ENCODE measurements at regions not wholly inside any gene's neighbourhood (a gene's known extent, or its start where the extent isn't known, plus 50 kb on each side); places are given as distances from the start of the nearest gene placed in this dataset.

DNA sequence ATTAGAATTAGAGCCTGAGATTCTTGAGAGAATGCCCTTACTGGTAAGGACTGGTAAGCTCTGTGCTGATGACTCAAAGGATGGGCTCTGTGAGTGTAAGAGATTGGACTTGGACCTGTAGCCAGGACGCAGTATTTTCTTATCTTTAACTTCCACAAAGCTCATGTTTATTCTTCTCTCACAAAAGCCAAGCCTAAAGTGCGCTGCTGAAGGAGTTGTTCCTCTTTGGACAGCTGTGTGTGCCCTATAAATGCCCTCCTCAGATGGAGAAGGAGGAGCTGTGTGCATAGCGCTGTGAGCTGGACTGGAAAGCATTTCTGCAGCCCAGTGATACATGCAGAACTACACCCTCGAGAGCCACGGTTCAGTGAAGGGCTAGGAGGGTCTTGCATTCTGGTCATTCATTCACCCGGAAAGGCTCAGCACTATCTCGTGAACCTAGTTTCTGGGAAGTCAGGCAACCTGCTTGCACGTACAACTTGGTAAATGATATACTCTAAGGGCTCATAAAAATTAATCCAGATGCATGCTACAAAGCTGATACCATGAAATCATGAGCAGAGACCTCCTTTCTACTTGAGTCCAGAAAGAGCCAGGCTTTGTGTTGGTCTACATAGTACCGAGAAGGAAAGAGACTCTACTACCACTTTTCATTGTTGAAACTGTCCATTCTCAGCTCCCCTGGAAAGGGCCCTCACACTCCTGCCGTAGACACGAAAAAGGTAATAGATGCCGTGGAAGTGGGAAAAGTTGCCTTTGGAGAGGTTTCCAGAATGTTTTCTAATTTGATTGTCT is 103.0 kb upstream of the TBL1XR1 start:
- Histone ChIP-seq H4K12ac (ENCODE audit: low read depth, low read length) (no peak overlapping the region), H2BK12ac (ENCODE audit: low read length) (no peak overlapping the region), H3K4ac (ENCODE audit: low read depth, low read length) (no peak overlapping the region), H2AK5ac (ENCODE audit: low read length) (no peak overlapping the region), H2BK5ac (ENCODE audit: low read depth, low read length, poor library complexity) (no peak overlapping the region), H2AFZ (ENCODE audit: insufficient read depth, low read length, poor library complexity) (no peak overlapping the region), H4K91ac (ENCODE audit: low read depth, low read length) (no peak overlapping the region), H3K18ac (ENCODE audit: low read length) (no peak overlapping the region), H3K4me3 (ENCODE audit: low read depth, low read length) (no peak overlapping the region), H3K36me3 (ENCODE audit: control insufficient read depth in 1 of 2, insufficient read depth in 2 of 2, low read length in 2 of 2) (no peaks in the 10 kb centered on the region), H3K4me2 (ENCODE audit: low read length) (no peak overlapping the region), H3K79me2 (ENCODE audit: control insufficient read depth, insufficient read depth, low read length, poor library complexity) (no peaks in the 10 kb centered on the region), H3K27me3 (ENCODE audit: insufficient read depth, low read length) (no peaks in the 10 kb centered on the region), H3K27ac (ENCODE audit: low read depth, low read length) (no peak overlapping the region), H3K79me1 (ENCODE audit: low read length) (no peaks in the 10 kb centered on the region), H3K9me3 (ENCODE audit: insufficient read depth, low read depth, low read length) (peaks cover 2% of the 10 kb centered on the region), H3K9ac (ENCODE audit: low read length) (no peak overlapping the region), H3K4me1 (ENCODE audit: control insufficient read depth in 1 of 2, insufficient read depth in 2 of 2, low read length in 2 of 2) (peaks cover 0 to 2% of the 10 kb centered on the region in 2 experiments), H3K14ac (ENCODE audit: low read length) (no peak overlapping the region), H3K23ac (ENCODE audit: low read length) (no peak overlapping the region), H4K8ac (ENCODE audit: low read depth, low read length) (no peak overlapping the region), H2BK120ac (ENCODE audit: insufficient read depth, low read length, poor library complexity) (no peak overlapping the region)
- no peak for DNase-seq
- WGBS (ENCODE audit: extremely low coverage, insufficient coverage, insufficient read length): no CpG with 5 or more reads among the region's 12 CpGs

DNA sequence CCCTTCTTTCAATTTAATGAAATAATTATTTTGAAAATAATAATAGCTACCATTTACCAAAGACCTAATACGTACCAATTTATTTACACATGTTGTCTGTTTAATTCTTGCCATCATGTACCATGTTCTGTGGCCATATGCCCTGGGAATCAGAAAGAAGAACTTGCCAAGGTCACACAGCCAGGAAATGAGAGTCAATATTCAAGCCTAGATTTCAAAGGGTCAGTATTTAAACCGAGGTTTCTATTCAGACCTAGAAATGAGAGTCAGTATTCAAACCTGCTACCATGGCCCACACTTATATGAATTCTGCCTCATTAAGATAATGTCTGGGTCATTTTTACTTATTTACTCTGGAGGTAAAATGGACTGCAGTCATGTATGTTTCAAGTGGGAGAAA is 103.6 kb upstream of the TBL1XR1 start:
- Histone ChIP-seq H3K9me3 (ENCODE audit: insufficient read depth, low read depth, low read length) (peaks cover 2% of the 10 kb centered on the region), H4K8ac (ENCODE audit: low read depth, low read length) (no peak overlapping the region), H2AFZ (ENCODE audit: insufficient read depth, low read length, poor library complexity) (no peak overlapping the region), H3K9ac (ENCODE audit: low read length) (no peak overlapping the region), H3K23ac (ENCODE audit: low read length) (no peak overlapping the region), H2AK5ac (ENCODE audit: low read length) (no peak overlapping the region), H3K18ac (ENCODE audit: low read length) (no peak overlapping the region), H3K27ac (ENCODE audit: low read depth, low read length) (no peak overlapping the region), H4K91ac (ENCODE audit: low read depth, low read length) (no peak overlapping the region), H2BK12ac (ENCODE audit: low read length) (no peak overlapping the region), H3K27me3 (ENCODE audit: insufficient read depth, low read length) (no peaks in the 10 kb centered on the region), H2BK120ac (ENCODE audit: insufficient read depth, low read length, poor library complexity) (no peak overlapping the region), H3K4me1 (ENCODE audit: control insufficient read depth in 1 of 2, insufficient read depth in 2 of 2, low read length in 2 of 2) (peaks cover 0 to 2% of the 10 kb centered on the region in 2 experiments), H3K79me1 (ENCODE audit: low read length) (no peaks in the 10 kb centered on the region), H3K36me3 (ENCODE audit: control insufficient read depth in 1 of 2, insufficient read depth in 2 of 2, low read length in 2 of 2) (no peaks in the 10 kb centered on the region), H2BK5ac (ENCODE audit: low read depth, low read length, poor library complexity) (no peak overlapping the region), H3K79me2 (ENCODE audit: control insufficient read depth, insufficient read depth, low read length, poor library complexity) (no peaks in the 10 kb centered on the region), H3K4ac (ENCODE audit: low read depth, low read length) (no peak overlapping the region), H3K4me2 (ENCODE audit: low read length) (no peak overlapping the region), H4K12ac (ENCODE audit: low read depth, low read length) (no peak overlapping the region), H3K14ac (ENCODE audit: low read length) (no peak overlapping the region), H3K4me3 (ENCODE audit: low read depth, low read length) (no peak overlapping the region)
- WGBS (ENCODE audit: extremely low coverage, insufficient coverage, insufficient read length): no CpG with 5 or more reads among the region's 2 CpGs
- no peak for DNase-seq

DNA sequence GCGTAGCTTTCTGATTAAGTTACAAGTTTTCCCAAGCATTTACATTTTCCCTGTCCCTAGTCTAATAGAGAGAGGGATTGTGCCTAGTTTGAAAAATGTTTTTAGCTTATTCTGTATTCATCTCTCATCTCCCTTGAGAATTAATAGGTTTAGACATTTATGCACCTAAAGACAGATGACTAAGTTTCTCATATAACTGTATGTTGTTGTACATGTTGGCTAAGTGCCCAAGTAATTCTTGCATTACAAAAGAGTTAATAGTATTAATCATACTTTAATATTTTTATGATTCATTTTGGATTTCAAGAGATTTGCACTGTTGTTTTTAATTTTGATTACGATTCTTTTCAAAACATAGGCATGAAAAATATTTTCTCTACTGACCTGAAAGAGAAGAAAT is 109.0 kb upstream of the TBL1XR1 start:
- Histone ChIP-seq H3K9me3 (ENCODE audit: insufficient read depth, low read depth, low read length) (no peaks in the 10 kb centered on the region), H3K4me1 (ENCODE audit: control insufficient read depth in 1 of 2, insufficient read depth in 2 of 2, low read length in 2 of 2) (no peaks in the 10 kb centered on the region), H3K27me3 (ENCODE audit: insufficient read depth, low read length) (no peaks in the 10 kb centered on the region), H3K14ac (ENCODE audit: low read length) (no peak overlapping the region), H2AK5ac (ENCODE audit: low read length) (no peak overlapping the region), H2BK5ac (ENCODE audit: low read depth, low read length, poor library complexity) (no peak overlapping the region), H3K4me3 (ENCODE audit: low read depth, low read length) (no peak overlapping the region), H3K4me2 (ENCODE audit: low read length) (no peak overlapping the region), H2BK120ac (ENCODE audit: insufficient read depth, low read length, poor library complexity) (no peak overlapping the region), H3K27ac (ENCODE audit: low read depth, low read length) (no peak overlapping the region), H2AFZ (ENCODE audit: insufficient read depth, low read length, poor library complexity) (no peak overlapping the region), H3K79me2 (ENCODE audit: control insufficient read depth, insufficient read depth, low read length, poor library complexity) (no peaks in the 10 kb centered on the region), H4K8ac (ENCODE audit: low read depth, low read length) (no peak overlapping the region), H3K36me3 (ENCODE audit: control insufficient read depth in 1 of 2, insufficient read depth in 2 of 2, low read length in 2 of 2) (no peaks in the 10 kb centered on the region), H3K4ac (ENCODE audit: low read depth, low read length) (no peak overlapping the region), H4K91ac (ENCODE audit: low read depth, low read length) (no peak overlapping the region), H3K9ac (ENCODE audit: low read length) (no peak overlapping the region), H3K23ac (ENCODE audit: low read length) (no peak overlapping the region), H3K18ac (ENCODE audit: low read length) (no peak overlapping the region), H2BK12ac (ENCODE audit: low read length) (no peak overlapping the region), H4K12ac (ENCODE audit: low read depth, low read length) (no peak overlapping the region), H3K79me1 (ENCODE audit: low read length) (no peaks in the 10 kb centered on the region)
- DNase-seq: no peak
- WGBS (ENCODE audit: extremely low coverage, insufficient coverage, insufficient read length): no CpG with 5 or more reads among the region's 2 CpGs

DNA sequence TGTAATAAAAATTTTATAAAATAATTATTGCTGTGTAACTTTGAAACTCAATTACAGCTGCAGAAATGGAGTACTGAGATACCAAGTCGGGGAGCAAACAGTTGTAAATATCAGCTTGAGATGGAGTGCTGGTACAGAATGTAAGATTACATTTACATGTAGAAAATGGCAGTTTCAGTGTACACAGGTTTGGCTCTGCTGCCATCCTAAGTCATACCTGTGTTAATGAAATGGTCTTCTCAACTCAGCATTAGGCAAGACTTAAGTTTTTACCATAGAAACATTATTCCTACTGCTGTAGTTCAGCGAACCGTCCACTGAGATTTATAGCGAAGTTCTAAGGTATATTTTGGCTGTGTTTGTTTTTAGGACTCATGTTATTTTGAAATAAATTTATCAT is 110.1 kb upstream of the TBL1XR1 start:
- WGBS (ENCODE audit: extremely low coverage, insufficient coverage, insufficient read length): no CpG with 5 or more reads among the region's 4 CpGs
- Histone ChIP-seq H3K18ac (ENCODE audit: low read length) (no peak overlapping the region), H2BK5ac (ENCODE audit: low read depth, low read length, poor library complexity) (no peak overlapping the region), H3K23ac (ENCODE audit: low read length) (no peak overlapping the region), H3K4me1 (ENCODE audit: control insufficient read depth in 1 of 2, insufficient read depth in 2 of 2, low read length in 2 of 2) (no peaks in the 10 kb centered on the region), H3K9me3 (ENCODE audit: insufficient read depth, low read depth, low read length) (no peaks in the 10 kb centered on the region), H3K14ac (ENCODE audit: low read length) (no peak overlapping the region), H2BK12ac (ENCODE audit: low read length) (no peak overlapping the region), H3K27me3 (ENCODE audit: insufficient read depth, low read length) (no peaks in the 10 kb centered on the region), H4K8ac (ENCODE audit: low read depth, low read length) (no peak overlapping the region), H4K12ac (ENCODE audit: low read depth, low read length) (no peak overlapping the region), H2AK5ac (ENCODE audit: low read length) (no peak overlapping the region), H3K27ac (ENCODE audit: low read depth, low read length) (no peak overlapping the region), H3K4me3 (ENCODE audit: low read depth, low read length) (no peak overlapping the region), H4K91ac (ENCODE audit: low read depth, low read length) (no peak overlapping the region), H2BK120ac (ENCODE audit: insufficient read depth, low read length, poor library complexity) (no peak overlapping the region), H3K4ac (ENCODE audit: low read depth, low read length) (no peak overlapping the region), H3K79me1 (ENCODE audit: low read length) (no peaks in the 10 kb centered on the region), H2AFZ (ENCODE audit: insufficient read depth, low read length, poor library complexity) (no peak overlapping the region), H3K4me2 (ENCODE audit: low read length) (no peak overlapping the region), H3K36me3 (ENCODE audit: control insufficient read depth in 1 of 2, insufficient read depth in 2 of 2, low read length in 2 of 2) (no peaks in the 10 kb centered on the region), H3K9ac (ENCODE audit: low read length) (no peak overlapping the region), H3K79me2 (ENCODE audit: control insufficient read depth, insufficient read depth, low read length, poor library complexity) (no peaks in the 10 kb centered on the region)
- DNase-seq: no peak

All from trophoblast cell (in vitro differentiated cells and primary cell).